OCI-LY7 (cell line): ENCODE measurements at regions not wholly inside any gene's neighbourhood (a gene's known extent, or its start where the extent isn't known, plus 50 kb on each side); places are given as distances from the start of the nearest gene placed in this dataset.

Experiments used
- EZH2phosphoT487 ChIP-seq: fragments of 200-600 bp; sonication (generic); IDR thresholded peaks from 2 replicates; pipeline ENCODE4 v1.6.1; 2018; ENCODE audit warnings: low read depth, borderline replicate concordance, mild to moderate bottlenecking, mixed run types, antibody characterized with exemption, low read length, moderate library complexity, mixed read lengths
- TF ChIP-seq, protein P1 (sequence below): fragments of 200-600 bp; sonication (generic); conservative IDR thresholded peaks from 2 replicates; pipeline ENCODE4 v1.5.1; 2014; ENCODE audit warnings: mild to moderate bottlenecking, antibody characterized with exemption, low read length, moderate library complexity, mixed read lengths

- TF ChIP-seq, protein P1, sequence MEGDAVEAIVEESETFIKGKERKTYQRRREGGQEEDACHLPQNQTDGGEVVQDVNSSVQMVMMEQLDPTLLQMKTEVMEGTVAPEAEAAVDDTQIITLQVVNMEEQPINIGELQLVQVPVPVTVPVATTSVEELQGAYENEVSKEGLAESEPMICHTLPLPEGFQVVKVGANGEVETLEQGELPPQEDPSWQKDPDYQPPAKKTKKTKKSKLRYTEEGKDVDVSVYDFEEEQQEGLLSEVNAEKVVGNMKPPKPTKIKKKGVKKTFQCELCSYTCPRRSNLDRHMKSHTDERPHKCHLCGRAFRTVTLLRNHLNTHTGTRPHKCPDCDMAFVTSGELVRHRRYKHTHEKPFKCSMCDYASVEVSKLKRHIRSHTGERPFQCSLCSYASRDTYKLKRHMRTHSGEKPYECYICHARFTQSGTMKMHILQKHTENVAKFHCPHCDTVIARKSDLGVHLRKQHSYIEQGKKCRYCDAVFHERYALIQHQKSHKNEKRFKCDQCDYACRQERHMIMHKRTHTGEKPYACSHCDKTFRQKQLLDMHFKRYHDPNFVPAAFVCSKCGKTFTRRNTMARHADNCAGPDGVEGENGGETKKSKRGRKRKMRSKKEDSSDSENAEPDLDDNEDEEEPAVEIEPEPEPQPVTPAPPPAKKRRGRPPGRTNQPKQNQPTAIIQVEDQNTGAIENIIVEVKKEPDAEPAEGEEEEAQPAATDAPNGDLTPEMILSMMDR, result no peak
- TF ChIP-seq EZH2phosphoT487, result no peak
These were observed 130.7 kb downstream of the MN1 start for GRCh38 chr22:27670701-27671412.
